ENCODE measurements at regions not wholly inside any gene's neighbourhood (a gene's known extent, or its start where the extent isn't known, plus 50 kb on each side); places are given as distances from the start of the nearest gene placed in this dataset.

GRCh38 chr4:10951306-10951705 lies 266.7 kb upstream of the CLNK start:
- TF ChIP-seq, protein P1, sequence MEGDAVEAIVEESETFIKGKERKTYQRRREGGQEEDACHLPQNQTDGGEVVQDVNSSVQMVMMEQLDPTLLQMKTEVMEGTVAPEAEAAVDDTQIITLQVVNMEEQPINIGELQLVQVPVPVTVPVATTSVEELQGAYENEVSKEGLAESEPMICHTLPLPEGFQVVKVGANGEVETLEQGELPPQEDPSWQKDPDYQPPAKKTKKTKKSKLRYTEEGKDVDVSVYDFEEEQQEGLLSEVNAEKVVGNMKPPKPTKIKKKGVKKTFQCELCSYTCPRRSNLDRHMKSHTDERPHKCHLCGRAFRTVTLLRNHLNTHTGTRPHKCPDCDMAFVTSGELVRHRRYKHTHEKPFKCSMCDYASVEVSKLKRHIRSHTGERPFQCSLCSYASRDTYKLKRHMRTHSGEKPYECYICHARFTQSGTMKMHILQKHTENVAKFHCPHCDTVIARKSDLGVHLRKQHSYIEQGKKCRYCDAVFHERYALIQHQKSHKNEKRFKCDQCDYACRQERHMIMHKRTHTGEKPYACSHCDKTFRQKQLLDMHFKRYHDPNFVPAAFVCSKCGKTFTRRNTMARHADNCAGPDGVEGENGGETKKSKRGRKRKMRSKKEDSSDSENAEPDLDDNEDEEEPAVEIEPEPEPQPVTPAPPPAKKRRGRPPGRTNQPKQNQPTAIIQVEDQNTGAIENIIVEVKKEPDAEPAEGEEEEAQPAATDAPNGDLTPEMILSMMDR (IDR thresholded peaks at IDR 0.05 in 8 of 11, conservative IDR thresholded peaks at IDR 0.05 in 3 of 11) = no peak
- TF ChIP-seq POLR2A (IDR thresholded peaks at IDR 0.05) = no peak
- TF ChIP-seq POLR2AphosphoS5 (IDR thresholded peaks at IDR 0.05) = no peak
